ENCODE measurements at regions not wholly inside any gene's neighbourhood (a gene's known extent, or its start where the extent isn't known, plus 50 kb on each side); places are given as distances from the start of the nearest gene placed in this dataset.

- no peak for TF ChIP-seq BACH1 (IDR thresholded peaks at IDR 0.05; ENCODE audit: low read length)
- no peak for TF ChIP-seq JUND (IDR thresholded peaks at IDR 0.05; ENCODE audit: low read length)
- TF ChIP-seq GTF2F1 (IDR thresholded peaks at IDR 0.05; ENCODE audit: borderline replicate concordance, low read depth, low read length) = no peak
Measured at GRCh38 chr5:143550986-143551630, 147.6 kb upstream of the NR3C1 start (continued).
